H9 (cell line): ENCODE measurements at regions not wholly inside any gene's neighbourhood (a gene's known extent, or its start where the extent isn't known, plus 50 kb on each side); places are given as distances from the start of the nearest gene placed in this dataset.

Experiments used
- DNase-seq: peaks from one replicate; pipeline ENCODE4 v3.0.0-alpha.2; 2017
- H2AFZ ChIP-seq: one replicate; pipeline ENCODE4 v1.6.1; 2013; ENCODE audit warnings: mild to moderate bottlenecking, low read length, control low read depth, moderate library complexity
- H2AK5ac ChIP-seq: 2 replicates; pipeline ENCODE4 v1.6.1; 2013; ENCODE audit warnings: low read length, control low read depth, mixed read lengths; ENCODE audit not compliant: insufficient read length
- H2BK120ac ChIP-seq: one replicate; pipeline ENCODE4 v1.6.1; 2013; ENCODE audit warnings: low read depth, mild to moderate bottlenecking, low read length, control low read depth, inconsistent platforms; ENCODE audit not compliant: poor library complexity, severe bottlenecking
- H2BK12ac ChIP-seq: 2 replicates; pipeline ENCODE4 v1.6.1; 2013; ENCODE audit warnings: low read length, control low read depth, mixed read lengths, low read depth; ENCODE audit not compliant: insufficient read length
- H2BK15ac ChIP-seq: 2 replicates; pipeline ENCODE4 v1.6.1; 2013; ENCODE audit warnings: low read depth, low read length, control low read depth
- H2BK20ac ChIP-seq: one replicate; pipeline ENCODE4 v1.6.1; 2013; ENCODE audit warnings: low read depth, mild to moderate bottlenecking, low read length, control low read depth, inconsistent platforms; ENCODE audit not compliant: poor library complexity, severe bottlenecking
- H2BK5ac ChIP-seq: 2 replicates; pipeline ENCODE4 v1.6.1; 2013; ENCODE audit warnings: low read length, control low read depth, mixed read lengths; ENCODE audit not compliant: insufficient read length
- H3K14ac ChIP-seq: 2 replicates; pipeline ENCODE4 v1.6.1; 2013; ENCODE audit warnings: low read length, control low read depth; ENCODE audit not compliant: insufficient read depth
- H3K18ac ChIP-seq: 2 replicates; pipeline ENCODE4 v1.6.1; 2013; ENCODE audit warnings: low read depth, mild to moderate bottlenecking, mixed read lengths, low read length, control low read depth; ENCODE audit not compliant: insufficient read length
- H3K23ac ChIP-seq: 2 replicates; pipeline ENCODE4 v1.6.1; 2013; ENCODE audit warnings: low read length, control low read depth, mixed read lengths, low read depth; ENCODE audit not compliant: insufficient read length
- H3K23me2 ChIP-seq: 2 replicates; pipeline ENCODE4 v1.6.1; 2013; ENCODE audit warnings: low read depth, mild to moderate bottlenecking, mixed read lengths, low read length, control low read depth; ENCODE audit not compliant: insufficient read length, poor library complexity, severe bottlenecking
- H3K27ac ChIP-seq: 2 replicates; pipeline ENCODE4 v1.5.1; 2013; ENCODE audit warnings: low read length, control low read depth, mixed read lengths, low read depth; ENCODE audit not compliant: insufficient read length
- H3K27me3 ChIP-seq: 2 replicates; pipeline ENCODE4 v1.6.1; 2013; ENCODE audit warnings: low read length, control low read depth, inconsistent platforms; ENCODE audit not compliant: insufficient read depth
- H3K4ac ChIP-seq: 2 replicates; pipeline ENCODE4 v1.6.1; 2013; ENCODE audit warnings: low read depth, mild to moderate bottlenecking, control low read depth, inconsistent platforms, low read length, moderate library complexity
- H3K4me1 ChIP-seq: 2 replicates; pipeline ENCODE4 v1.6.1; 2013; ENCODE audit warnings: low read length, control low read depth, inconsistent platforms; ENCODE audit not compliant: insufficient read depth
- H3K4me2 ChIP-seq: 2 replicates; pipeline ENCODE4 v1.6.1; 2013; ENCODE audit warnings: low read length, control low read depth, mixed read lengths; ENCODE audit not compliant: insufficient read length, insufficient read depth
- H3K56ac ChIP-seq: 2 replicates; pipeline ENCODE4 v1.6.1; 2013; ENCODE audit warnings: low read depth, mild to moderate bottlenecking, mixed read lengths, low read length, control low read depth; ENCODE audit not compliant: insufficient read length
- H3K79me1 ChIP-seq: 2 replicates; pipeline ENCODE4 v1.6.1; 2013; ENCODE audit warnings: low read depth, mild to moderate bottlenecking, moderate library complexity, low read length, control low read depth, inconsistent platforms; ENCODE audit not compliant: insufficient read depth, poor library complexity, severe bottlenecking
- H3K79me2 ChIP-seq: 2 replicates; pipeline ENCODE4 v1.6.1; 2013; ENCODE audit warnings: low read length, control low read depth, inconsistent platforms; ENCODE audit not compliant: insufficient read depth
- H3K9ac ChIP-seq: 2 replicates; pipeline ENCODE4 v1.6.1; 2013; ENCODE audit warnings: low read length, control low read depth, mixed read lengths; ENCODE audit not compliant: insufficient read length; ENCODE audit errors: extremely low read depth
- H3K9me3 ChIP-seq: one replicate; pipeline ENCODE4 v1.6.1; 2013; ENCODE audit warnings: low read depth, low read length, inconsistent platforms; ENCODE audit not compliant: control insufficient read depth
- H3T11ph ChIP-seq: one replicate; pipeline ENCODE4 v1.6.1; 2013; ENCODE audit warnings: mild to moderate bottlenecking, low read length, control low read depth, inconsistent platforms
- H4K20me1 ChIP-seq: one replicate; pipeline ENCODE4 v1.6.1; 2013; ENCODE audit not compliant: control insufficient read depth, insufficient read length, insufficient read depth
- H4K5ac ChIP-seq: 2 replicates; pipeline ENCODE4 v1.6.1; 2013; ENCODE audit warnings: low read depth, mild to moderate bottlenecking, mixed read lengths, low read length, control low read depth; ENCODE audit not compliant: insufficient read length
- H4K8ac ChIP-seq: replicated peaks from 2 replicates; pipeline ENCODE4 v1.6.1; 2013; ENCODE audit warnings: low read length, control low read depth, mixed read lengths, low read depth; ENCODE audit not compliant: insufficient read length
- H4K91ac ChIP-seq: 2 replicates; pipeline ENCODE4 v1.6.1; 2013; ENCODE audit warnings: low read depth, mild to moderate bottlenecking, moderate library complexity, mixed read lengths, low read length, control low read depth; ENCODE audit not compliant: insufficient read length
- H3K27ac Mint-ChIP-seq, 3 experiments: 2 replicates in 2 of 3; 3 replicates in 1 of 3; pipeline ENCODE4 v1.8.0; 2020 to 2021; ENCODE audit warnings: mixed read lengths in 3 of 3, mild to moderate bottlenecking in 1 of 3, moderate library complexity in 1 of 3
- H3K27me3 Mint-ChIP-seq: 2 replicates; pipeline ENCODE4 v1.8.0; 2021; ENCODE audit warnings: low read depth, mild to moderate bottlenecking, moderate library complexity, mixed read lengths
- H3K36me3 Mint-ChIP-seq, 3 experiments: 2 replicates in 2 of 3; 3 replicates in 1 of 3; pipeline ENCODE4 v1.8.0; 2020 to 2021; ENCODE audit warnings: low read depth in 3 of 3, mixed read lengths in 3 of 3; ENCODE audit not compliant: insufficient read depth in 1 of 3
- H3K4me1 Mint-ChIP-seq, 2 experiments: 2 replicates each; pipeline ENCODE4 v1.8.0; 2020; ENCODE audit warnings: mixed read lengths in 2 of 2
- H3K4me3 Mint-ChIP-seq, 2 experiments: 2 replicates in 1 of 2; 3 replicates in 1 of 2; pipeline ENCODE4 v1.8.0; 2020 to 2021; ENCODE audit warnings: mild to moderate bottlenecking in 2 of 2, mixed read lengths in 2 of 2, moderate library complexity in 1 of 2
- H3K9me3 Mint-ChIP-seq, 2 experiments: 2 replicates in 1 of 2; 3 replicates in 1 of 2; pipeline ENCODE4 v1.8.0; 2020; ENCODE audit warnings: mild to moderate bottlenecking in 2 of 2, mixed read lengths in 2 of 2, moderate library complexity in 1 of 2
- CTCF ChIP-seq: fragments of 200-600 bp; sonication (generic); conservative IDR thresholded peaks from 3 replicates; pipeline ENCODE4 v1.8.0; 2021; ENCODE audit warnings: antibody characterized with exemption, mild to moderate bottlenecking
- WGBS: extraction: QIAGEN DNeasy Blood & Tissue Kit; methylation state at CpG from one replicate; pipeline ENCODE4 v1.1.7; 2013; ENCODE audit warnings: missing lambda C conversion rate, low lambda C conversion rate, mixed read lengths; ENCODE audit not compliant: insufficient read length; ENCODE audit errors: extremely low coverage; 5-methylcytosine and 5-hydroxymethylcytosine counted together

GRCh38 chr10:71141528-71141927 is 70.8 kb upstream of the UNC5B start:
- no CpG with 5 or more reads among the region's 4 CpGs for WGBS
- Mint-ChIP-seq H3K27me3 (peaks cover 11% of the 10 kb centered on the region), H3K9me3 (no peaks in the 10 kb centered on the region), H3K4me3 (no peak overlapping the region), H3K36me3 (no peaks in the 10 kb centered on the region), H3K4me1 (peaks cover 2 to 3% of the 10 kb centered on the region in 2 experiments), H3K27ac (no peak overlapping the region; a peak in 1 of 7 replicates)
- Histone ChIP-seq H3K9me3 (no peaks in the 10 kb centered on the region), H2AK5ac (no peak overlapping the region), H2BK5ac (no peak overlapping the region), H2BK12ac (no peak overlapping the region), H2BK15ac (no peak overlapping the region), H3K9ac (no peak overlapping the region), H4K5ac (no peak overlapping the region), H3K18ac (no peak overlapping the region), H3K4me2 (no peak overlapping the region), H4K91ac (no peak overlapping the region), H2BK20ac (no peak overlapping the region), H4K20me1 (no peaks in the 10 kb centered on the region), H3K27ac (no peak overlapping the region), H3K79me2 (no peaks in the 10 kb centered on the region), H3K56ac (no peak overlapping the region), H3K23me2 (no peaks in the 10 kb centered on the region), H3K23ac (no peak overlapping the region), H3K4ac (no peak overlapping the region), H3K79me1 (no peaks in the 10 kb centered on the region), H3T11ph (no peak overlapping the region), H3K27me3 (no peaks in the 10 kb centered on the region), H2BK120ac (no peak overlapping the region), H3K14ac (no peak overlapping the region), H3K4me1 (peaks cover 1% of the 10 kb centered on the region; the same call in 1 of the 2 replicates), H4K8ac (no peak overlapping the region), H2AFZ (no peak overlapping the region)
- DNase-seq, result peak; percentile 8
- no peak for TF ChIP-seq CTCF
